NCI-H1417 (cell line): ENCODE measurements at regions not wholly inside any gene's neighbourhood (a gene's known extent, or its start where the extent isn't known, plus 50 kb on each side); places are given as distances from the start of the nearest gene placed in this dataset.

ENCODE experiments used
- DNase-seq, 3 experiments: peaks; one replicate each; lab custom pipeline; 2025; lab: John Stamatoyannopoulos, UW

DNA sequence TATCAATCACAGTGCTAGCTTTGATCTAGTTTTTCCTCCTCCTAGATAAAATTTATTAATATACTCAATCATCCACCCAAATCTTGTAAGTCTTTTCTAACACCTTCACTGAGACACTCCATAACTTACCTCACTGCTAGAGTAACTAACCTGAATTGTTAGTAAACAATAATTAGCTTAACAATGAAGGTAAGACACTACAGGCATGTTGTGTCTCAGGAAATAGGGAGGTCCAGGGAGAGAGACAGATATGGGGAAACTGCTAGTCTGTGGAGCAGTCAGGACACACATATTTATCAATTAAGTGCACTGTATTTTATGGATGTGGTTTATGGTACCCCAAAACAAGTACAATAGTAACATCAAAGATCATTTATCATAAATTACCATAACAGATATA, 94.2 kb upstream of the SSTR1 start:
- no peak for DNase-seq

DNA sequence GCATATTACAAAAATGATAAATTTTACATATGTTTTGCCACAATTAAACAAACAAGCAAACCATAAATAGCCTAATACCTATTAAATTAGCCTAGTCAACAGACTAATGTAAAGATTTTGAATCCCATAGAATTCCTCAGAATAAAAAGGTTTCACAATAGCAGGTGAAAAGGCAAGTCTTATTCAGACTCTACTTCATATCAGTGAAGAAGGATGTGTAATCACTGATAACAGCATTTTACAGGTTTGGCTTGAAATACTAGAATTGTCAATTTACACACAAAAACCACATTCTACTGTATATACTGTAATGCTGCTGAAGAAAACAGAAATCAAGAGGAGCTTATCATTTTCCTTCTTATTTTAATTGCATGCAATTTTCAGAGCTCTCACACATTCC, 90.8 kb upstream of the SSTR1 start:
- no peak for DNase-seq

DNA sequence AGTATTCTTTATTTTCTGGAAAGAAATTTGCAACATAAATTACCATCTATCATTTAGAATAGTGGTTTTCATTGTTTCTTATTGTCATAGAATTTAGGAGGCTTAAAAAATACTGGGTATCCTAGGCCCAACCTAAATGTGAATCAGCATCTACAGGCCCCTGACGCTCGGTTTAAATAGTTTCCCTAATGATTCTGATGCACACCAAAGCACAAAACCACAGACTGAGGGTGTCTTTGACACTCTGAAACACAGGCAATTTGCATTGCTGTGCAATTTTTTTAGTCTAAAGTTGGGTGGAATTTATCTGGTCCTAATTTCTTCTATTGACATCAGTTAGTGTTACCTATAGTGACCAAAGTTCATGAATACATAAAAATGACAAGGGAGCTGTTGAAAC, 87.6 kb upstream of the SSTR1 start:
- DNase-seq: no peak

- DNase-seq: no peak
Measured at GRCh38 chr14:38121320-38122020, 86.2 kb upstream of the SSTR1 start.

- DNase-seq: no peak
Measured at GRCh38 chr14:38122241-38122640, 85.5 kb upstream of the SSTR1 start.

- peak in 1 of 3 experiments; percentile 44 for DNase-seq
Measured at GRCh38 chr14:38124506-38124905, 83.2 kb upstream of the SSTR1 start.

- peak in 2 of 3 experiments; percentile 88 to 97 for DNase-seq
Measured at GRCh38 chr14:38125481-38126037, 82.1 kb upstream of the SSTR1 start.

DNA sequence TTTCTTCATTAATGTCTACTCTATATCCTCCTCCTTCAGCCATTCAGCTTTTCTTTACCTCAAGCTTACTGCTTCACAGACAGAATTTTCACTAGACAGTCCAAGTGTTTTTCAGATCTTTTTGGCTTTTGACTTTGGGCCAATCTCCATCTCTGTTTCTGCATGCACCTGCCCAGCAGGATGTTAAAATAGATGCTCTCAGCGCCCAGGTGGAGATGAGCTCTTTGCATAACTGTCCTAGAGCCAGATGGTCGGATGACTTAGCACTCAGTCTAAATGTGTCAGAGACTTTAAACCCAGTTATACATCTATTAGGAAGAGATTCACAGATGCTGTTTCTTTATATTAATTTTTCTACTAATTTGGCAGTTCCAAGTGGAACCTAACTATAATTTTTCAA, 80.3 kb upstream of the SSTR1 start:
- DNase-seq: peak in 1 of 3 experiments; percentile 20

DNA sequence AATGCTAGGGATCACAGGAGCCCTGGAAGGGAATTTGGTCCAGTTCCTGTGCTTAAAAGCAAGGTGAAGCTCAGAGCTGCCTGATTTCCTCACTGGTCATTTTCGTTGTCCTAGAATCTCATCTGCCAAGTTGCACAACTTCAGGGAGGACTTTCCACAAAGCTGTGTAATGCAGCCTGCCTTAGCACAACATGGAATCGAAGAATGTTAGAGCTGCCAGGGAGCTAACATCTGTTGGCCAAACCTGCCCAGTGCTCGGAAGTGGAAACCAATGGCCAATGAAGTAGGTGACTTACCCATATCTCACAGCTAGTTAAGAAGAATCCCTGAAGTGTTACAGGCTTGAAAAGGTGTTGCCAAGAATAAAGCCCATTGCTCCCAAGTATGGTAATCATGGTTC, 79.9 kb upstream of the SSTR1 start:
- DNase-seq: no peak

DNA sequence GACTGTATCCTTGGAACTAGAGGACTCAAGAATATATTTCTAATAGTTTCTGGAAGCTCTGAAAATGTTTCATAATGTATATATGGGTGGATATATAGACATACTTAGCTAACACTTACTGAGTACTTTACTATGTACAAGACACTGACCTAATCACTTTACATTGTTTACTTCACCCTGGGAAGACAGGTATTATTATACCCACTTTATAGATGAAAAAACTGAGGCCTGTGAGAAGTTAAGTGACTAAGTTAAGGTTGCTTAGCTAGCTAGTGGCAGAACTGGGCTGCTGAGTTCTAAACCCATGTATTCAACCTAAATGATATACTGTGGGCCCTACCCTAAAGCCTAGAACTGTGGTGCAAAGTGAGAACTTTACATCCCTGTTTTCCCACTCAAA, 79.1 kb upstream of the SSTR1 start:
- no peak for DNase-seq

DNA sequence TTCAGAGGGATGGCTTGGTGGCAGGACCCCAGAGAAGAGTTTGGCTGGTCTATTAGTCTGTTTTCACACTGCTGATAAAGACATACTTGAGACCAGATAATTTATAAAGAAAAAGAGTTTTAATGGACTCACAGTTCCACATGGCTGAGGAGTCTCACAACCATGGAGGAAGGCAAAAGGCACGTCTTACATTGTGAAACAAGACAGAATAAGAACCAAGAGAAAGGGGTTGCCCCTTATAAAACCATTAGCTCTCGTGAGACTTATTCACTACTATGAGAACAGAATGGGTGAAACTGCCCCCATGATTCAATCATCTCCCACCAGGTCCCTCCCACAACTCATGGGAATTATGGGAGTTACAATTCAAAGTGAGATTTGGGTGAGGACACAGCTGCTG, 78.5 kb upstream of the SSTR1 start:
- no peak for DNase-seq

GRCh38 chr14:38129705-38130104, 78.0 kb upstream of the SSTR1 start:
- DNase-seq: no peak

DNA sequence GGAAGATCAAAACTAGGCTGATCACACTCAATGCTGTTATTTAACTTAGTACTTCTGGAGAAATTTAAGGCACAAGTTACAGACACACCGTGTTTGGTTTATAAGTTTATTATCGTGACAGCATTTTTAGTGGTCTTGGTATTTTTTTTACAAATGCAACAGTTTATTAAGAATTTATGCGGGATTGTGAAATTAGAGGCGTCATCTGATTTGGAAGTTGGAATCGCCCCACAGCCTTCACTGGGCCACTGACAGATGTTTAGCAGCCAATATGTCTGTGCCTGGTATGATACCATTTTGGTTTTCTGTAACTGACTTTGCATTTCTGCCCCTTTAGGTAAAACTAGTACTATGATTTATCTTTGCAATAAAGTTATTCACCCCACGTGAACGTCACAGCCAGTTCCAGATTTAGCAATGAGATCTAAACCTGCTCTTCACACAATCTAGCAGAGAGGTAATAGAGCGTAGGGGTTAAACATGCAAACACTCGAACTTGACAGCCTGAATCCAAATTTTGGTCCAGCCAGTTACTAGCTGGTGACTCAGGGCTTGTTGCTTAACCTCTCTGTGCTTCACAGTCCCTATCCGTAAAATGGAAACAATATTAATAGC, 73.2 kb upstream of the SSTR1 start:
- no peak for DNase-seq

- no peak for DNase-seq
Measured at GRCh38 chr14:38135106-38135867, 72.4 kb upstream of the SSTR1 start.

DNA sequence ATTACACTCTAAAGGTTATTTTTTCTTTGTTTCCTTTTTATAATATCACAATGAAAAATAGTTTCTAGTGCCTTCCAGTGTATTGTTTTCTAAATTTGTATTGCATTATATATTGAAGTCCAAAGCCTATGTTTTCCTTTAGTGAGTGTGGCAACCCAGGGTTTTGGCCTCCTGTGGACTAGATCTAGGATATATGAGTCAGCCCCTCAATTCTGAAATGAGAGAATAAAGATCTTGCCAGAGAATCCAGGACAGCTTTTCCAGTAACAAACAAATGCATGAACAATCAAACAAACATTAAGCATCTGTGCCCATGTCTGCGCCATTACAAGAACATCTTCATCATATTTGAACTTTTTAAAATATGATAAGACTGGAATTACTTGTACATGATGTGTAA, 70.7 kb upstream of the SSTR1 start:
- DNase-seq: no peak

- DNase-seq: no peak
Measured at GRCh38 chr14:38138473-38139138, 69.1 kb upstream of the SSTR1 start.

- no peak for DNase-seq
Measured at GRCh38 chr14:38139926-38140325, 67.8 kb upstream of the SSTR1 start.

- DNase-seq: no peak
Measured at GRCh38 chr14:38143170-38143569, 64.5 kb upstream of the SSTR1 start.

DNA sequence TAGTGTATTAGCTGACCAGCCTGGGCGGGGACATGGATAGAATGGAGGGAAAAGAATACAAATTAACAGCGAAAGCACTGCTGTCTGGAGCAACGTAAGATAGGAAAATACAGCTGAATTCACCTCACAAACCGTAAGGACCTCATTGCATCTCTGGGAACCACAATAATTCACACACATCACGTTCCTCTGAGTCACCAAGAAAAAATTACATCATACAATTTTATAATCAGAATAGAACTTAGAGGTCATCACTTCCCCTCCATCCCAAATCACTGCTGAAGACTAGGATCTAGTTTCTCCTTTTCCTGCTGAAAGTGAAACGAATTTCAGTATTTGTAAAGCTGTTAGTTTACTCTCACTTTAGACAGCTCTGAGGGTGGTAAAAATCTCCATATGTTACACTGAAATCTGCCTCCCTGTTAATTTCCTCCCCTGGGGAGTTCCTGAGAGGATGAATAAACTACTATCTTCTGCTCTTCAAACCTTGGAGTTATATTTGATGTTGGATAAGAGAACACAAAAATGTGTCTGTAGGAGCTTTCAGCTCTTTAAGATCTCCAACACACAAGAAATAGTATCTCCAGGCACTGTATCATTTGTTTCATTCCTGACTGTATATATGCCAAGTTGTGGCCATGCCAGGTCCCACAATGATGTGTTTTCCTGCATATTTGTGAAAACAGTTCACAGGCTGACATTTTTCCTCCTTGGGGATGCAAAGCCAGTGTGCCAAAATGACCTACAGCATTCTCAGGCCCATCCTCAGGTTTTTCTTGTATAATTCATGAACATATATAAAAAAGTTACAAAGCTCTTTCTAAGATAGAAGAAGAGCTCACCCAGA, 63.8 kb upstream of the SSTR1 start:
- DNase-seq: no peak

GRCh38 chr14:38145142-38145541, 62.6 kb upstream of the SSTR1 start:
- no peak for DNase-seq

- no peak for DNase-seq
Measured at GRCh38 chr14:38150075-38150474, 57.6 kb upstream of the SSTR1 start.
